ENCODE measurements at regions not wholly inside any gene's neighbourhood (a gene's known extent, or its start where the extent isn't known, plus 50 kb on each side); places are given as distances from the start of the nearest gene placed in this dataset.

DNA sequence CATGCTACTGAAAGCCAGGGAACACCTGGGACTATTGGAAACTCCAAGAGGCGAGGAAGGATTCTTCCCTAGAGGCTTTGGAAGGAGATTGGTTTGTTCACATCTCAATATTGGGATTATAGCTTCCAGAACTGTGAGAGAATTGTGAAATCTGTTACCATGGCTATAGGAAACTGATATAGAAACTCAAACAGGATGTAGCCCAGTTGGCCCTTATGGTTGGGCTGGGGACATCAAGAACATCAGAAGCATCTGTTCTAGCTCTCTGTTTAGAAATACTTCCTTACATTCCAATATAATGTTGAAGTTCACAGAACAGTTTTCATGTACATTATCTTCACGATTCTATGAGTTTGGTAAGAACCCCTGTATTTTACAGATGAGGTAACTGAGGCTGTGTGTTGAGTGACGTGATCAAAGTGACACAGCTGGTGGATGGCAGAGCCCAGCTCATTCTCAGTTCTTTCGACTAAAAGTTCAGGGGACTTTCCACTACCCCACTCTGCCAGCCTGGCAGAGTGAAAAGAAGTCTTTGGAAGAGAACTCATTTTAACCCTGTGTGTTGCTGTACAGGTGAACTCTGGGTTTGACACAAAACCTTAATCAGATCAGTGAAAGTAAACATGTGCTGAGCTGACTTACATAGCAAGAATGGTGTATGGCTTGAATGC, 183.0 kb downstream of the GBA3 start:
- Histone ChIP-seq H3K4me1 (no peaks in the 10 kb centered on the region), H3K4me3 (no peak overlapping the region), H3K9me3 (no peaks in the 10 kb centered on the region), H3K27ac (no peak overlapping the region), H3K36me3 (no peaks in the 10 kb centered on the region), H3K27me3 (no peaks in the 10 kb centered on the region)
- WGBS, 2 donors, result 73 to 78% methylated on average over 4 of the region's 4 CpGs
- no peak for DNase-seq
- ATAC-seq (ENCODE audit: low FRiP score in 2 of 2), result no peak
- no peak for TF ChIP-seq POLR2A (IDR thresholded peaks at IDR 0.05)
- TF ChIP-seq, protein P1, sequence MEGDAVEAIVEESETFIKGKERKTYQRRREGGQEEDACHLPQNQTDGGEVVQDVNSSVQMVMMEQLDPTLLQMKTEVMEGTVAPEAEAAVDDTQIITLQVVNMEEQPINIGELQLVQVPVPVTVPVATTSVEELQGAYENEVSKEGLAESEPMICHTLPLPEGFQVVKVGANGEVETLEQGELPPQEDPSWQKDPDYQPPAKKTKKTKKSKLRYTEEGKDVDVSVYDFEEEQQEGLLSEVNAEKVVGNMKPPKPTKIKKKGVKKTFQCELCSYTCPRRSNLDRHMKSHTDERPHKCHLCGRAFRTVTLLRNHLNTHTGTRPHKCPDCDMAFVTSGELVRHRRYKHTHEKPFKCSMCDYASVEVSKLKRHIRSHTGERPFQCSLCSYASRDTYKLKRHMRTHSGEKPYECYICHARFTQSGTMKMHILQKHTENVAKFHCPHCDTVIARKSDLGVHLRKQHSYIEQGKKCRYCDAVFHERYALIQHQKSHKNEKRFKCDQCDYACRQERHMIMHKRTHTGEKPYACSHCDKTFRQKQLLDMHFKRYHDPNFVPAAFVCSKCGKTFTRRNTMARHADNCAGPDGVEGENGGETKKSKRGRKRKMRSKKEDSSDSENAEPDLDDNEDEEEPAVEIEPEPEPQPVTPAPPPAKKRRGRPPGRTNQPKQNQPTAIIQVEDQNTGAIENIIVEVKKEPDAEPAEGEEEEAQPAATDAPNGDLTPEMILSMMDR (IDR thresholded peaks at IDR 0.05), result no peak
- TF ChIP-seq EP300 (IDR thresholded peaks at IDR 0.05), result no peak
- no peak for TF ChIP-seq POLR2AphosphoS5 (IDR thresholded peaks at IDR 0.05)

DNA sequence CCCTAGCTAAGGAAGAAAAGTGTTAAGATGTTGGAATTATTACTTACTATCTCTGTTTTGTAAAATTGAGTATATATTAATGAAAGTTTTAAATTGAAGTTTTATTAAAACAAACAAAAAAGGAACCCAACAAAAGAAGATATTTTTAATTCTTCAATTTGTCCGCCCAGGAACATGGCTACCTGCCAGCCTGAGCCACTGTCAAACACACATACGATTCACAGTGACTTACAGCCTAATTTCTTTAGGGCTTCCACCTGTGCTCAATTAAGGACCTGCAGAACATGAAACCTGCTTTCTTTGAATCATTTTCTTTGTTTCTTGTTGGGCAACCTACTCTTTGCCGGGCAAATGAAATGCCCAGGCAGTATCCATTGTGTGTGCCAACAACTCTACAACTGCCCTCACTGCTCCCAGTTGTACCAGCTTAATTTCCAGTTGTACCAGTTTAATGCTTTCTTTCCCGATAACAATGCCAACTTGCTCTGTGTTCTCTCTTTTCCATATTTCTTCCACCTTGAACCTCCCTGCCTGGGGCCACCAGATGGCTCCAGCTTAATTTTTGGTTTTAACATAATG, 181.7 kb downstream of the GBA3 start:
- H3K4me1 ChIP-seq, result no peaks in the 10 kb centered on the region
- DNase-seq (no peak), ATAC-seq (ENCODE audit: low FRiP score in 2 of 2) (no peak)
- TF ChIP-seq POLR2AphosphoS5 (IDR thresholded peaks at IDR 0.05), result no peak
- TF ChIP-seq EP300 (IDR thresholded peaks at IDR 0.05), result no peak
- TF ChIP-seq, protein P1 (IDR thresholded peaks at IDR 0.05), result no peak
- no peak for TF ChIP-seq POLR2A (IDR thresholded peaks at IDR 0.05)
- no peaks in the 10 kb centered on the region for H3K27me3 ChIP-seq
- no peak overlapping the region for H3K27ac ChIP-seq
- H3K36me3 ChIP-seq, result no peaks in the 10 kb centered on the region
- H3K9me3 ChIP-seq, result no peaks in the 10 kb centered on the region
- no peak overlapping the region for H3K4me3 ChIP-seq
- 82% methylated on average over 4 of the region's 4 CpGs for WGBS, 2 donors

DNA sequence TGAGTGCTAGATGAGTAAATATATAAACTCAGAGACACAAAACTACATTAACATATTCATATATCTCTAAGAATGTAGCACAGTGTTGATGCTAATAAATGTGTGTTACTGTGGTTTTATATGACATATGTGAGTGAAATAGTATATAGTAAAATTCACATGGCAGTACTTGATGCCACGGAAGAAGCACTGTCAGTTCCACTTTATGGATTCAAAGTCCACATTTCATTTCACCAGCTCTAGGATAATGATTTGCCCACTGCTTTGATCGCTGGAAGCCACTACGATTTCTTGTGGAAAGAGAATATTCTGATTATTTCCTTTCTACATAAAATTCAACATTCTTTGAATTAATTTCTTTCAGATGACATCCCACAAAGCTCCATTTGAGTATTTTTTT, 181.2 kb downstream of the GBA3 start:
- TF ChIP-seq, protein P1 (IDR thresholded peaks at IDR 0.05), result no peak
- no peak for TF ChIP-seq POLR2A (IDR thresholded peaks at IDR 0.05)
- TF ChIP-seq POLR2AphosphoS5 (IDR thresholded peaks at IDR 0.05), result no peak
- TF ChIP-seq EP300 (IDR thresholded peaks at IDR 0.05), result no peak
- Histone ChIP-seq H3K4me3 (no peak overlapping the region), H3K27ac (no peak overlapping the region), H3K4me1 (no peaks in the 10 kb centered on the region), H3K36me3 (no peaks in the 10 kb centered on the region), H3K9me3 (no peaks in the 10 kb centered on the region), H3K27me3 (no peaks in the 10 kb centered on the region)
- no peak for ATAC-seq (ENCODE audit: low FRiP score in 2 of 2)
- no peak for DNase-seq
- WGBS, 2 donors, result 76 to 93% methylated on average over 3 of the region's 3 CpGs

DNA sequence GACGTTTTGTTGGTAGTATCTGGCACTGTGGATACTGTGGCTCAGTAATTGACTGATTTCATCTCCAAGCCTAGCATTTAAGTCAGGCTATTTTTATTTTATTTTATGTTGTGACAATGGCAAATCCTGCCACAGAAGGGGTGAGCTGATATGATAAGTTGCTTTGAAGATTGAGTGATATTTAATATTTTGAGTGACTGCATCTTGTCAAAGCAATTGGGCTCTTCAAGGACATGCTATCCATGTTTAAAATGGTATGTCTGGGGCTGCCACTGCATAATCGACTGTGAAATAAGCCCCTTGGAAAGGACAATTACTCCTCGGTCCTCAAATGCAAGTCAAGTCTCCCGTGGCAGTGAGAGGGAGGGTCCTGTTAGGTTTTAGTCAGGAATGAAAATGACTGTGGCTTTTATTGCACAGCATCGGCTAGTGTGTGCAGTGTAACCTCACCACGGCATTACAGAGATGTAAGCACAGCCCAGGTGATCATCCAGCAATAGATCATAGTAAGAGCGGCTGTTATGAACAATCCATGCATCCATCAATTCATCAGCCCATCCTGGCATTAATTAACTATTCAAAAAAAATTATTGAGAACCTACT, 178.2 kb downstream of the GBA3 start:
- ATAC-seq (ENCODE audit: low FRiP score in 2 of 2), result no peak
- H3K4me3 ChIP-seq, result no peak overlapping the region
- no peaks in the 10 kb centered on the region for H3K36me3 ChIP-seq
- H3K4me1 ChIP-seq, result no peaks in the 10 kb centered on the region
- H3K27me3 ChIP-seq, result no peaks in the 10 kb centered on the region
- TF ChIP-seq, protein P1 (IDR thresholded peaks at IDR 0.05), result no peak
- no peak for TF ChIP-seq EP300 (IDR thresholded peaks at IDR 0.05)
- no peak overlapping the region for H3K27ac ChIP-seq
- no peaks in the 10 kb centered on the region for H3K9me3 ChIP-seq
- DNase-seq, result no peak
- 64 to 69% methylated on average over 7 of the region's 7 CpGs for WGBS, 2 donors

DNA sequence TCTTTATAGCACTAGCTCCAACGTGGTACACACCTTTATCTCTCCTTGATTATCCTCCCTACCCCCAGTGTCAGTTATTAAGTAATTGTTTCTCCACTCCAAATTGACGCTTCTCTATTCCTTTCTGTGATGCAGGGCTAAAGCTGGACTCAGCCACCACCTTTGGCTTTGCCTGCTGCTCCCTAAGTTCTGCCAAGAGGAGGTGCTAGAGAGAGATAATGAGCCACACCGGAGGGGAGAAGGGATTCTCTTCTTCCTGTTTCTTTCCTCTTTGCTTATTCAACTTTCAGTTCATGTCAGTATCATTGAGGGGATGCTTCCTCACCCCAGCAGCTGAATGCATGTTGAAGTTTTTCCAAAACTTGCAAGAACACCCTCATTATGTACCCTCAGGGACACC, 176.5 kb downstream of the GBA3 start:
- 29 to 34% methylated on average over 3 of the region's 3 CpGs for WGBS, 2 donors
- TF ChIP-seq POLR2A (IDR thresholded peaks at IDR 0.05) (no peak), POLR2AphosphoS5 (IDR thresholded peaks at IDR 0.05) (no peak), EP300 (IDR thresholded peaks at IDR 0.05) (no peak)
- TF ChIP-seq, protein P1 (IDR thresholded peaks at IDR 0.05), result no peak
- Histone ChIP-seq H3K27me3 (no peaks in the 10 kb centered on the region), H3K36me3 (no peaks in the 10 kb centered on the region), H3K27ac (no peak overlapping the region), H3K4me3 (no peak overlapping the region), H3K9me3 (no peaks in the 10 kb centered on the region), H3K4me1 (no peaks in the 10 kb centered on the region)
- DNase-seq (no peak), ATAC-seq (ENCODE audit: low FRiP score in 2 of 2) (no peak)
